Lower lobe of right lung (tissue), 2 donors: ENCODE measurements at regions not wholly inside any gene's neighbourhood (a gene's known extent, or its start where the extent isn't known, plus 50 kb on each side); places are given as distances from the start of the nearest gene placed in this dataset.

Experiments used
- ATAC-seq, 2 donors: fragments of 200-7000 bp; cut with Tn5 transposase; one replicate each; pipeline ENCODE4 v1.9.1; 2020 to 2022; ENCODE audit warnings: mild to moderate bottlenecking in 2 of 2, moderate library complexity in 2 of 2
- DNase-seq: peaks from one replicate; pipeline ENCODE4 v3.0.0-alpha.2; 2020
- H3K27ac ChIP-seq: fragments of 200-600 bp; one replicate; pipeline ENCODE4 v1.8.0; 2022
- H3K27me3 ChIP-seq: fragments of 200-600 bp; one replicate; pipeline ENCODE4 v1.8.0; 2022; ENCODE audit warnings: low read depth
- H3K36me3 ChIP-seq: fragments of 200-600 bp; one replicate; pipeline ENCODE4 v1.8.0; 2022; ENCODE audit warnings: mild to moderate bottlenecking
- H3K4me1 ChIP-seq: fragments of 200-600 bp; one replicate; pipeline ENCODE4 v1.8.0; 2022
- H3K4me3 ChIP-seq: fragments of 200-600 bp; one replicate; pipeline ENCODE4 v1.8.0; 2022; ENCODE audit warnings: mild to moderate bottlenecking
- H3K9me3 ChIP-seq: fragments of 200-600 bp; one replicate; pipeline ENCODE4 v1.8.0; 2022
- CTCF ChIP-seq: fragments of 200-600 bp; IDR thresholded peaks from one replicate; pipeline ENCODE4 v1.8.0; 2022; ENCODE audit warnings: antibody characterized with exemption, mild to moderate bottlenecking
- intact Hi-C: fragments of 100-400 bp; cut with DNase I; formaldehyde crosslinking; loops from one replicate; pipeline ENCODE4 v1.11.0; 2022
- donor health status: DM: no; HTN: yes; CAD: no; lungs with severe emphysema.

GRCh38 chr6:3640868-3641267, 110.6 kb downstream of the PXDC1 start:
- intact Hi-C loops = no loop called here
- TF ChIP-seq CTCF = no peak
- Histone ChIP-seq H3K4me1 (no peaks in the 10 kb centered on the region), H3K27ac (no peak overlapping the region), H3K36me3 (no peaks in the 10 kb centered on the region), H3K27me3 (no peaks in the 10 kb centered on the region), H3K9me3 (no peaks in the 10 kb centered on the region), H3K4me3 (no peak overlapping the region)
- ATAC-seq (no peak), DNase-seq (no peak)

GRCh38 chr6:3638662-3639061, 112.9 kb downstream of the PXDC1 start:
- Histone ChIP-seq H3K4me1 (no peaks in the 10 kb centered on the region), H3K27ac (no peak overlapping the region), H3K27me3 (no peaks in the 10 kb centered on the region), H3K9me3 (no peaks in the 10 kb centered on the region), H3K36me3 (no peaks in the 10 kb centered on the region), H3K4me3 (no peak overlapping the region)
- no peak for DNase-seq
- no peak for ATAC-seq
- no peak for TF ChIP-seq CTCF
- intact Hi-C loops = no loop called here

- Histone ChIP-seq H3K4me1 (no peaks in the 10 kb centered on the region), H3K4me3 (no peak overlapping the region), H3K27me3 (no peaks in the 10 kb centered on the region), H3K36me3 (no peaks in the 10 kb centered on the region), H3K9me3 (no peaks in the 10 kb centered on the region), H3K27ac (no peak overlapping the region)
- ATAC-seq (no peak), DNase-seq (no peak)
- no peak for TF ChIP-seq CTCF
- intact Hi-C loops = no loop called here
Observed at GRCh38 chr6:3636060-3636459, 115.5 kb downstream of the PXDC1 start.

- no peak overlapping the region for H3K4me3 ChIP-seq
- ATAC-seq = no peak
Observed at GRCh38 chr6:3635482-3635881, 116.0 kb downstream of the PXDC1 start.

GRCh38 chr6:3634280-3634816, 117.2 kb downstream of the PXDC1 start:
- ATAC-seq (no peak), DNase-seq (no peak)
- Histone ChIP-seq H3K27ac (no peak overlapping the region), H3K4me1 (no peaks in the 10 kb centered on the region), H3K4me3 (no peak overlapping the region), H3K27me3 (no peaks in the 10 kb centered on the region), H3K9me3 (no peaks in the 10 kb centered on the region), H3K36me3 (no peaks in the 10 kb centered on the region)
- TF ChIP-seq CTCF = no peak
- intact Hi-C loops = no loop called here

More at GRCh38 chr6:3635482-3635881, 116.0 kb downstream of the PXDC1 start:
- no peaks in the 10 kb centered on the region for H3K36me3 ChIP-seq
- H3K9me3 ChIP-seq = no peaks in the 10 kb centered on the region
- intact Hi-C loops = no loop called here
- no peaks in the 10 kb centered on the region for H3K27me3 ChIP-seq
- TF ChIP-seq CTCF = no peak
- no peaks in the 10 kb centered on the region for H3K4me1 ChIP-seq
- no peak overlapping the region for H3K27ac ChIP-seq
- DNase-seq = no peak

GRCh38 chr6:3633711-3634110, 117.8 kb downstream of the PXDC1 start:
- H3K27me3 ChIP-seq = no peaks in the 10 kb centered on the region
- no peak for TF ChIP-seq CTCF
- no peak overlapping the region for H3K27ac ChIP-seq
- intact Hi-C loops = no loop called here
- ATAC-seq = no peak
- H3K36me3 ChIP-seq = no peaks in the 10 kb centered on the region
- H3K4me1 ChIP-seq = no peaks in the 10 kb centered on the region
- DNase-seq = no peak
- no peaks in the 10 kb centered on the region for H3K9me3 ChIP-seq
- H3K4me3 ChIP-seq = no peak overlapping the region
